ENCODE measurements at regions not wholly inside any gene's neighbourhood (a gene's known extent, or its start where the extent isn't known, plus 50 kb on each side); places are given as distances from the start of the nearest gene placed in this dataset.
"Not testable (repeated sequence)": the region's sequence is repeated elsewhere in the genome, so short reads cannot be mapped to it uniquely, and the experiment has no call there.

- no peak for DNase-seq (ENCODE audit: low spot score)
These were observed 320.6 kb downstream of the DTHD1 start for GRCh38 chr4:36601864-36602495.

GRCh38 chr4:36609661-36610060 lies 328.2 kb downstream of the DTHD1 start:
- DNase-seq (ENCODE audit: low spot score) = no peak

- no peak for DNase-seq (ENCODE audit: low spot score)
These were observed 329.2 kb downstream of the DTHD1 start for GRCh38 chr4:36610628-36611027.

- DNase-seq (ENCODE audit: low spot score) = not testable (repeated sequence)
These were observed 331.7 kb downstream of the DTHD1 start for GRCh38 chr4:36613142-36613541.

GRCh38 chr4:36614011-36614410 lies 332.6 kb downstream of the DTHD1 start:
- DNase-seq (ENCODE audit: low spot score) = no peak

GRCh38 chr4:36618102-36618501 lies 336.7 kb downstream of the DTHD1 start:
- no peak for DNase-seq (ENCODE audit: low spot score)

- no peak for DNase-seq (ENCODE audit: low spot score)
These were observed 342.6 kb downstream of the DTHD1 start for GRCh38 chr4:36624030-36624429.

- no peak for DNase-seq (ENCODE audit: low spot score)
These were observed 356.9 kb downstream of the DTHD1 start for GRCh38 chr4:36638273-36638811.

- no peak for DNase-seq (ENCODE audit: low spot score)
These were observed 359.5 kb downstream of the DTHD1 start for GRCh38 chr4:36640876-36641275.

- DNase-seq (ENCODE audit: low spot score) = no peak
These were observed 369.8 kb downstream of the DTHD1 start for GRCh38 chr4:36651253-36651652.

- no peak for DNase-seq (ENCODE audit: low spot score)
These were observed 371.4 kb downstream of the DTHD1 start for GRCh38 chr4:36652857-36653256.

- no peak for DNase-seq (ENCODE audit: low spot score)
These were observed 384.6 kb downstream of the DTHD1 start for GRCh38 chr4:36665985-36666527.

- DNase-seq (ENCODE audit: low spot score) = no peak
These were observed 394.0 kb downstream of the DTHD1 start for GRCh38 chr4:36675436-36675835.

- no peak for DNase-seq (ENCODE audit: low spot score)
These were observed 395.0 kb downstream of the DTHD1 start for GRCh38 chr4:36676139-36677050.

- DNase-seq (ENCODE audit: low spot score) = no peak
These were observed 395.7 kb downstream of the DTHD1 start for GRCh38 chr4:36677112-36677511.

- no peak for DNase-seq (ENCODE audit: low spot score)
These were observed 396.5 kb downstream of the DTHD1 start for GRCh38 chr4:36677874-36678273.

GRCh38 chr4:36687681-36688080 lies 406.3 kb downstream of the DTHD1 start:
- DNase-seq (ENCODE audit: low spot score) = no peak

- DNase-seq (ENCODE audit: low spot score) = no peak
These were observed 411.2 kb downstream of the DTHD1 start for GRCh38 chr4:36692586-36692985.

GRCh38 chr4:36702245-36702644 lies 420.8 kb downstream of the DTHD1 start:
- no peak for DNase-seq (ENCODE audit: low spot score)

- DNase-seq (ENCODE audit: low spot score) = no peak
These were observed 422.9 kb downstream of the DTHD1 start for GRCh38 chr4:36704289-36704688.

GRCh38 chr4:36709991-36710390 lies 428.6 kb downstream of the DTHD1 start:
- no peak for DNase-seq (ENCODE audit: low spot score)

- DNase-seq (ENCODE audit: low spot score) = no peak
These were observed 430.6 kb downstream of the DTHD1 start for GRCh38 chr4:36712013-36712412.

- DNase-seq (ENCODE audit: low spot score) = no peak
These were observed 435.5 kb downstream of the DTHD1 start for GRCh38 chr4:36716874-36717273.

Data from kidney capillary endothelial cell (primary cell).